GM23338 (cell line): ENCODE measurements at regions not wholly inside any gene's neighbourhood (a gene's known extent, or its start where the extent isn't known, plus 50 kb on each side); places are given as distances from the start of the nearest gene placed in this dataset.
"Not testable (repeated sequence)": the region's sequence is repeated elsewhere in the genome, so short reads cannot be mapped to it uniquely, and the experiment has no call there.

ENCODE experiments used
- ATAC-seq: fragments of 200-7000 bp; cut with Tn5 transposase; 3 replicates; pipeline ENCODE4 v1.9.1; 2020
- DNase-seq: peaks from one replicate; pipeline ENCODE4 v3.0.0-alpha.2; 2015; ENCODE audit warnings: low spot score
- H2AFZ ChIP-seq: fragments of 200-600 bp; sonication (generic); 2 replicates; pipeline ENCODE4 v1.8.0; 2016; ENCODE audit warnings: antibody characterized with exemption, mild to moderate bottlenecking, moderate library complexity
- H3F3A ChIP-seq: fragments of 200-600 bp; sonication (generic); replicated peaks from 2 replicates; pipeline ENCODE4 v1.8.0; 2017; ENCODE audit warnings: antibody characterized with exemption, mixed run types, low read depth
- H3K27ac ChIP-seq: fragments of 200-600 bp; sonication (generic); 2 replicates; pipeline ENCODE4 v1.6.1; 2016; ENCODE audit warnings: low read depth
- H3K27me3 ChIP-seq: fragments of 200-600 bp; sonication (generic); 2 replicates; pipeline ENCODE4 v1.8.0; 2016; ENCODE audit warnings: mild to moderate bottlenecking, mixed run types, moderate library complexity; ENCODE audit not compliant: insufficient read depth
- H3K36me3 ChIP-seq: fragments of 200-600 bp; sonication (generic); 2 replicates; pipeline ENCODE4 v1.8.0; 2016; ENCODE audit warnings: mild to moderate bottlenecking; ENCODE audit not compliant: insufficient read depth
- H3K4me1 ChIP-seq: fragments of 200-600 bp; sonication (generic); 2 replicates; pipeline ENCODE4 v1.8.0; 2016; ENCODE audit warnings: mild to moderate bottlenecking, moderate library complexity; ENCODE audit not compliant: insufficient read depth
- H3K4me2 ChIP-seq: fragments of 200-600 bp; sonication (generic); 2 replicates; pipeline ENCODE4 v1.7.1; 2017; ENCODE audit warnings: mixed run types
- H3K4me3 ChIP-seq: fragments of 200-600 bp; sonication (generic); 2 replicates; pipeline ENCODE4 v1.6.1; 2016; ENCODE audit warnings: mixed run types
- H3K79me2 ChIP-seq: fragments of 200-600 bp; sonication (generic); replicated peaks from 2 replicates; pipeline ENCODE4 v1.8.0; 2017; ENCODE audit warnings: mild to moderate bottlenecking; ENCODE audit not compliant: insufficient read depth
- H3K9me2 ChIP-seq: fragments of 200-600 bp; sonication (generic); 2 replicates; pipeline ENCODE4 v1.8.0; 2017; ENCODE audit not compliant: insufficient read depth
- H4K20me1 ChIP-seq: fragments of 200-600 bp; sonication (generic); replicated peaks from 2 replicates; pipeline ENCODE4 v1.8.0; 2017; ENCODE audit warnings: mild to moderate bottlenecking; ENCODE audit not compliant: insufficient read depth
- H3K27ac Mint-ChIP-seq: 2 replicates; pipeline ENCODE4 v1.8.0; 2020; ENCODE audit warnings: inconsistent platforms, mild to moderate bottlenecking, moderate library complexity, mixed read lengths
- H3K27me3 Mint-ChIP-seq: 3 replicates; pipeline ENCODE4 v1.8.0; 2022; ENCODE audit warnings: low read depth, mild to moderate bottlenecking, moderate library complexity, mixed read lengths, inconsistent platforms; ENCODE audit not compliant: insufficient read depth, poor library complexity
- H3K36me3 Mint-ChIP-seq: 3 replicates; pipeline ENCODE4 v1.8.0; 2021; ENCODE audit warnings: low read depth, mild to moderate bottlenecking, inconsistent platforms, moderate library complexity, mixed read lengths
- H3K4me1 Mint-ChIP-seq: 3 replicates; pipeline ENCODE4 v1.8.0; 2020; ENCODE audit warnings: mild to moderate bottlenecking, inconsistent platforms, mixed read lengths
- H3K4me3 Mint-ChIP-seq: 3 replicates; pipeline ENCODE4 v1.8.0; 2021; ENCODE audit warnings: moderate library complexity, mild to moderate bottlenecking, inconsistent platforms, mixed read lengths
- H3K9me3 Mint-ChIP-seq: 3 replicates; pipeline ENCODE4 v1.8.0; 2020; ENCODE audit warnings: moderate library complexity, mild to moderate bottlenecking, inconsistent platforms, mixed read lengths
- CREB1 ChIP-seq: fragments of 250-450 bp; sonication (Bioruptor Pico); IDR thresholded peaks from 2 replicates; pipeline ENCODE4 v1.5.0; 2020; ENCODE audit warnings: low read depth, mild to moderate bottlenecking, moderate library complexity
- EZH2 ChIP-seq: fragments of 200-600 bp; sonication (generic); IDR thresholded peaks from one replicate; pipeline ENCODE4 v1.8.0; 2017; ENCODE audit warnings: antibody characterized with exemption, mild to moderate bottlenecking, low read depth; ENCODE audit not compliant: unreplicated experiment
- EZH2phosphoT487 ChIP-seq: fragments of 200-600 bp; sonication (generic); IDR thresholded peaks from one replicate; pipeline ENCODE4 v1.8.1; 2018; ENCODE audit warnings: antibody characterized with exemption; ENCODE audit not compliant: unreplicated experiment
- JUNB ChIP-seq: IDR thresholded peaks from one replicate; pipeline ENCODE4 v1.6.1; 2016; ENCODE audit warnings: antibody characterized with exemption; ENCODE audit not compliant: unreplicated experiment
- NANOG ChIP-seq: IDR thresholded peaks from 2 replicates; pipeline ENCODE4 v1.6.1; 2016; ENCODE audit warnings: antibody characterized with exemption, borderline replicate concordance
- STAT1 ChIP-seq: IDR thresholded peaks from one replicate; pipeline ENCODE4 v1.6.1; 2016; ENCODE audit warnings: antibody characterized with exemption; ENCODE audit not compliant: unreplicated experiment
- ZNF114 ChIP-seq: fragments of 250-450 bp; sonication (Bioruptor Pico); IDR thresholded peaks from 2 replicates; pipeline ENCODE4 v1.5.0; 2020; ENCODE audit warnings: mild to moderate bottlenecking, moderate library complexity
- ZNF331 ChIP-seq: fragments of 250-450 bp; sonication (Bioruptor Pico); IDR thresholded peaks from 2 replicates; pipeline ENCODE4 v1.5.0; 2020; ENCODE audit warnings: low read depth, mild to moderate bottlenecking, moderate library complexity
- TF ChIP-seq, protein P1 (sequence below), 2 experiments: fragments of 200-600 bp in 1 of 2; sonication (generic) in 1 of 2; conservative IDR thresholded peaks; 2 replicates each; pipeline versions ENCODE4 v1.5.1 to v1.6.1; 2016 to 2017; ENCODE audit warnings: antibody characterized with exemption in 2 of 2, low read depth in 2 of 2, mild to moderate bottlenecking in 2 of 2, moderate library complexity in 1 of 2
- TF ChIP-seq, protein P2 (sequence below): IDR thresholded peaks from 2 replicates; pipeline ENCODE4 v1.6.1; 2016; ENCODE audit warnings: antibody characterized with exemption

DNA sequence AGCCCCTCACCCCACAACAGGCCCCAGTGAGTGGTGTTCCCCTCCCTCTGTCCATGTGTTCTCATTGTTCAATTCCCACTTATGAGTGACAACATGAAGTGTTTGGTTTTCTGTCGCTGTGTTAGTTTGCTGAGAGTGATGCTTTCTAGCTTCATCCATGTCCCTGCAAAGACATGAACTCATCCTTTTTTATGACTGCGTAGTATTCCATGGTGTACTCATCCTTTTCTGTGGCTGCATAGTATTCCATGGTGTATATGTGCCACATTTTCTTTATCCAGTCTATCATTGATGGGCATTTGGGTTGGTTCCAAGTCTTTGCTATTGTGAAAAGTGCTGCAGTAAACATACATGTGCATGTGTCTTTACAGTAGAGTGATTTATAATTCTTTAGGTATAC, 73.8 kb upstream of the HGF start:
- H3K27ac ChIP-seq, H3K4me3 Mint-ChIP-seq, H3K27me3 ChIP-seq, H3K4me1 Mint-ChIP-seq, H3K36me3 Mint-ChIP-seq, H3K4me2 ChIP-seq, H3K79me2 ChIP-seq, H3F3A ChIP-seq, H3K4me3 ChIP-seq, H3K4me1 ChIP-seq, H2AFZ ChIP-seq, H3K9me3 Mint-ChIP-seq, H4K20me1 ChIP-seq, H3K27me3 Mint-ChIP-seq, H3K27ac Mint-ChIP-seq, ATAC-seq, H3K9me2 ChIP-seq, DNase-seq, H3K36me3 ChIP-seq: not testable (repeated sequence)

DNA sequence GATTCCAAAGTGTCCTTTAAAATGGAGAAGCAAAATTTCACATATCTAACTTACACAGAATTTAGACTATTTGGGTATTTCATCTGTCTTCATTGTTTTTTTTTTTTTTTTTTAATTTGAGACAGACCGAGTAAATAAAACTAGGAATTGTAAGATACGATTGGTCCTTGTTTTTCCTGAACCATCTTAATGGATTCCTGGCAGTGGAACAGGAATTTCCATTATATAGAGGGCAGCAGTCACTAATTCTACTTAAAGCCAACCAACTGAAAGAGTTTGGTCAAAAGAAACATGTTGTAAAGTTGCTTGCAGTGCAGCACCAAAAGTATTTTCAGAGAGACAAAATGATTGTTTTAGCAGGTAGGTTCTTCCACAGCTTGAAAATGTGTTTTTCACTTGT, 72.5 kb upstream of the HGF start:
- no peak overlapping the region for H3K27ac Mint-ChIP-seq
- no peak overlapping the region for H3K4me3 Mint-ChIP-seq
- H3K9me2 ChIP-seq = no peaks in the 10 kb centered on the region
- no peak for TF ChIP-seq STAT1
- TF ChIP-seq EZH2phosphoT487 = no peak
- TF ChIP-seq, protein P1, sequence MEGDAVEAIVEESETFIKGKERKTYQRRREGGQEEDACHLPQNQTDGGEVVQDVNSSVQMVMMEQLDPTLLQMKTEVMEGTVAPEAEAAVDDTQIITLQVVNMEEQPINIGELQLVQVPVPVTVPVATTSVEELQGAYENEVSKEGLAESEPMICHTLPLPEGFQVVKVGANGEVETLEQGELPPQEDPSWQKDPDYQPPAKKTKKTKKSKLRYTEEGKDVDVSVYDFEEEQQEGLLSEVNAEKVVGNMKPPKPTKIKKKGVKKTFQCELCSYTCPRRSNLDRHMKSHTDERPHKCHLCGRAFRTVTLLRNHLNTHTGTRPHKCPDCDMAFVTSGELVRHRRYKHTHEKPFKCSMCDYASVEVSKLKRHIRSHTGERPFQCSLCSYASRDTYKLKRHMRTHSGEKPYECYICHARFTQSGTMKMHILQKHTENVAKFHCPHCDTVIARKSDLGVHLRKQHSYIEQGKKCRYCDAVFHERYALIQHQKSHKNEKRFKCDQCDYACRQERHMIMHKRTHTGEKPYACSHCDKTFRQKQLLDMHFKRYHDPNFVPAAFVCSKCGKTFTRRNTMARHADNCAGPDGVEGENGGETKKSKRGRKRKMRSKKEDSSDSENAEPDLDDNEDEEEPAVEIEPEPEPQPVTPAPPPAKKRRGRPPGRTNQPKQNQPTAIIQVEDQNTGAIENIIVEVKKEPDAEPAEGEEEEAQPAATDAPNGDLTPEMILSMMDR (conservative IDR thresholded peaks at IDR 0.05; ENCODE audit: low read depth in 2 of 2) = no peak
- TF ChIP-seq, protein P2, sequence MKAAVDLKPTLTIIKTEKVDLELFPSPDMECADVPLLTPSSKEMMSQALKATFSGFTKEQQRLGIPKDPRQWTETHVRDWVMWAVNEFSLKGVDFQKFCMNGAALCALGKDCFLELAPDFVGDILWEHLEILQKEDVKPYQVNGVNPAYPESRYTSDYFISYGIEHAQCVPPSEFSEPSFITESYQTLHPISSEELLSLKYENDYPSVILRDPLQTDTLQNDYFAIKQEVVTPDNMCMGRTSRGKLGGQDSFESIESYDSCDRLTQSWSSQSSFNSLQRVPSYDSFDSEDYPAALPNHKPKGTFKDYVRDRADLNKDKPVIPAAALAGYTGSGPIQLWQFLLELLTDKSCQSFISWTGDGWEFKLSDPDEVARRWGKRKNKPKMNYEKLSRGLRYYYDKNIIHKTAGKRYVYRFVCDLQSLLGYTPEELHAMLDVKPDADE = no peak
- TF ChIP-seq EZH2 = no peak
- no peak for TF ChIP-seq ZNF114 (CRISPR knock-in tag)
- TF ChIP-seq JUNB = no peak
- no peak for TF ChIP-seq CREB1
- TF ChIP-seq NANOG = no peak
- TF ChIP-seq ZNF331 (CRISPR knock-in tag) = no peak
- no peak overlapping the region for H3K4me2 ChIP-seq
- no peaks in the 10 kb centered on the region for H3F3A ChIP-seq
- H3K27me3 Mint-ChIP-seq = no peaks in the 10 kb centered on the region
- H3K36me3 ChIP-seq = no peaks in the 10 kb centered on the region
- H2AFZ ChIP-seq = no peak overlapping the region
- no peak overlapping the region for H3K27ac ChIP-seq
- H3K36me3 Mint-ChIP-seq = no peaks in the 10 kb centered on the region
- no peaks in the 10 kb centered on the region for H4K20me1 ChIP-seq
- no peaks in the 10 kb centered on the region for H3K79me2 ChIP-seq
- ATAC-seq = no peak
- no peaks in the 10 kb centered on the region; the same call in 1 of the 3 replicates for H3K9me3 Mint-ChIP-seq
- H3K4me1 ChIP-seq = no peaks in the 10 kb centered on the region
- H3K4me3 ChIP-seq = no peak overlapping the region
- no peaks in the 10 kb centered on the region for H3K27me3 ChIP-seq
- DNase-seq = no peak
- peaks cover 6% of the 10 kb centered on the region for H3K4me1 Mint-ChIP-seq
